H1 (cell line): ENCODE measurements at regions not wholly inside any gene's neighbourhood (a gene's known extent, or its start where the extent isn't known, plus 50 kb on each side); places are given as distances from the start of the nearest gene placed in this dataset.

Experiments used
- CBX5 ChIP-seq: fragments of 300-800, 300-1000 bp; sonication (generic); IDR thresholded peaks from 2 replicates; pipeline ENCODE4 v1.7.1; 2016; ENCODE audit warnings: antibody characterized with exemption, low read length, low read depth
- CHD7 ChIP-seq: fragments of 300-600 bp; sonication (generic); IDR thresholded peaks from 2 replicates; pipeline ENCODE4 v1.7.1; 2012; ENCODE audit warnings: low read length, moderate library complexity, mild to moderate bottlenecking, inconsistent platforms; ENCODE audit not compliant: insufficient replicate concordance
- KDM4A ChIP-seq: IDR thresholded peaks from one replicate; pipeline ENCODE4 v1.7.1; 2012; ENCODE audit warnings: low read depth, mild to moderate bottlenecking, moderate library complexity, low read length, inconsistent platforms; ENCODE audit not compliant: severe bottlenecking
- POLR2AphosphoS5 ChIP-seq: IDR thresholded peaks from 2 replicates; pipeline ENCODE4 v1.6.1; 2011; ENCODE audit warnings: low read depth, low read length
- RAD21 ChIP-seq, 2 experiments: IDR thresholded peaks in 1 of 2; conservative IDR thresholded peaks in 1 of 2; 2 replicates each; pipeline ENCODE4 v1.6.1; 2011; ENCODE audit warnings: low read depth in 2 of 2, low read length in 2 of 2, improper control_type of control experiment in 1 of 2, inconsistent platforms in 1 of 2, mild to moderate bottlenecking in 1 of 2, moderate library complexity in 1 of 2
- RBBP5 ChIP-seq: IDR thresholded peaks from 2 replicates; pipeline ENCODE4 v1.7.1; 2012; ENCODE audit warnings: low read depth, mild to moderate bottlenecking, inconsistent platforms, low read length, moderate library complexity, borderline replicate concordance
- SAP30 ChIP-seq: fragments of 300-600 bp; sonication (generic); IDR thresholded peaks from 2 replicates; pipeline ENCODE4 v1.7.1; 2012; ENCODE audit warnings: low read length, moderate library complexity, mild to moderate bottlenecking, inconsistent platforms; ENCODE audit not compliant: insufficient read depth, insufficient replicate concordance
- TCF12 ChIP-seq: IDR thresholded peaks from 2 replicates; pipeline ENCODE4 v1.6.1; 2011; ENCODE audit warnings: low read depth, mild to moderate bottlenecking, low read length
- TF ChIP-seq, protein P1 (sequence below): IDR thresholded peaks from 2 replicates; pipeline ENCODE4 v1.6.1; 2011; ENCODE audit warnings: low read length, improper control_type of control experiment

DNA sequence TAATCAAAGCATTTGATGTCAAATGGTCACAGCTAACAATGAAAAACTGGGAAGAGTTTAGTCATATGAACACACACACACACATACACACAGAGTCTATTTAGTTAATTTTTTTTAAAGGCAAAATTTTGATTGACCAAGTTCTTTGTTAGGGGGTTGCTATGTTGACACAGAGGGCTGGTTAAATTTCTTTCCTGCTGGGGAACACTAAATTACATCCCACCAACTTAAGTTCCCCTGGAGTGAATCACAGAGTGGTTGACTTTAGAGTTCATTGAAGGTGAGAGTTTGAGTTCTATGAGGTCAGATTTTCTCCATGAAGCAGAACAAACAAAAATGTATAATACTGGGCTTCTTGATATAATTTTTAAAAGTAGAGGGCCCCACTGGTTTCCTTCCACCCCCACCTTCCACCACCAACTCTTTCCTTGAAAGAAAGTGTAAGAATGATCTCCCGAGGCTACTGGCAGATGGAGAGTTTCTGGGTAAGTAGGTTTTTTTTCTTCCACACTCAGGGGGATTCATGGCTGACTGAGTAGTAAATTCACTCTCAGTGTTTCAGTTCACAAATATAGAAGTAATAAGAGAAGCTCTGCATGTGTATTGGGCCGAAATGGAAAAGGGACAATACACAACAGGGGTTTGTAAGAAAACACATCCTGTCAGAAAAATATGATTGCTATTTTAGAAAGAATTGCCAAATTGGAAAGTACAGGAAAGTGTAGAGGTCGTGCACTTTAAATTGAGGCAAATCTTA is 917.0 kb upstream of the LCORL start (continued):
- TF ChIP-seq CHD7 = no peak
- TF ChIP-seq RBBP5 = no peak
- no peak for TF ChIP-seq TCF12
- TF ChIP-seq KDM4A = no peak
- TF ChIP-seq RAD21 (IDR thresholded peaks at IDR 0.05 in 1 of 2, conservative IDR thresholded peaks at IDR 0.05 in 1 of 2; ENCODE audit: low read depth in 2 of 2, low read length in 2 of 2) = no peak
- TF ChIP-seq POLR2AphosphoS5 = no peak
- no peak for TF ChIP-seq CBX5
- TF ChIP-seq, protein P1, sequence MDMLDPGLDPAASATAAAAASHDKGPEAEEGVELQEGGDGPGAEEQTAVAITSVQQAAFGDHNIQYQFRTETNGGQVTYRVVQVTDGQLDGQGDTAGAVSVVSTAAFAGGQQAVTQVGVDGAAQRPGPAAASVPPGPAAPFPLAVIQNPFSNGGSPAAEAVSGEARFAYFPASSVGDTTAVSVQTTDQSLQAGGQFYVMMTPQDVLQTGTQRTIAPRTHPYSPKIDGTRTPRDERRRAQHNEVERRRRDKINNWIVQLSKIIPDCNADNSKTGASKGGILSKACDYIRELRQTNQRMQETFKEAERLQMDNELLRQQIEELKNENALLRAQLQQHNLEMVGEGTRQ = no peak
- TF ChIP-seq SAP30 = no peak
